ENCODE measurements at regions not wholly inside any gene's neighbourhood (a gene's known extent, or its start where the extent isn't known, plus 50 kb on each side); places are given as distances from the start of the nearest gene placed in this dataset.

GRCh38 chr2:223416815-223417610, 185.1 kb downstream of the SCG2 start:
- Histone ChIP-seq H3K9me1 (ENCODE audit: insufficient read depth, low read length) (no peaks in the 10 kb centered on the region), H2BK20ac (ENCODE audit: low read depth, low read length) (no peak overlapping the region), H3K27me3 (ENCODE audit: control insufficient read depth, insufficient read depth, low read length) (no peaks in the 10 kb centered on the region; the same call in 1 of the 2 replicates), H3K4me2 (ENCODE audit: low read depth, low read length) (no peak overlapping the region), H2AK5ac (ENCODE audit: low read depth, low read length) (no peak overlapping the region), H3K79me1 (ENCODE audit: low read depth in 1 of 2, low read length in 2 of 2) (no peaks in the 10 kb centered on the region), H3K9ac (ENCODE audit: low read depth, low read length) (no peak overlapping the region), H3K23ac (ENCODE audit: low read depth, low read length) (no peak overlapping the region), H3K18ac (ENCODE audit: low read depth, low read length) (no peak overlapping the region), H4K20me1 (ENCODE audit: insufficient read depth, low read length) (no peaks in the 10 kb centered on the region), H3K9me3 (ENCODE audit: control insufficient read depth, insufficient read depth, low read length) (no peaks in the 10 kb centered on the region), H2AFZ (replicated peaks; ENCODE audit: low read length, poor library complexity) (no peak overlapping the region), H2BK5ac (ENCODE audit: low read depth, low read length, poor library complexity, severe bottlenecking) (no peak overlapping the region), H3K27ac (ENCODE audit: insufficient read depth, low read length) (no peak overlapping the region), H3K4me1 (ENCODE audit: control insufficient read depth, insufficient read depth, low read length) (no peaks in the 10 kb centered on the region), H2BK15ac (ENCODE audit: low read depth, low read length) (no peak overlapping the region), H4K5ac (ENCODE audit: low read depth, low read length) (no peak overlapping the region), H3K14ac (replicated peaks; ENCODE audit: low read depth, low read length) (no peak overlapping the region), H4K8ac (ENCODE audit: low read depth in 2 of 2, low read length in 2 of 2) (no peak overlapping the region), H4K91ac (ENCODE audit: insufficient read depth, low read depth, low read length) (no peak overlapping the region), H2BK120ac (ENCODE audit: low read depth, low read length) (no peak overlapping the region), H2AK9ac (replicated peaks; ENCODE audit: low read depth, low read length, poor library complexity) (no peak overlapping the region), H3K4ac (ENCODE audit: low read depth, low read length) (no peak overlapping the region), H3K36me3 (ENCODE audit: control insufficient read depth, insufficient read depth, low read length) (no peaks in the 10 kb centered on the region), H3K4me3 (ENCODE audit: insufficient read depth, low read depth, low read length) (no peak overlapping the region), H3K56ac (ENCODE audit: extremely low read depth, insufficient read depth, low read length) (no peak overlapping the region)
- 90% methylated on average over 2 of the region's 8 CpGs; no CpG with 5 or more reads in 1 of the 2 experiments for WGBS, 2 experiments (ENCODE audit: extremely low coverage in 2 of 2, insufficient read length in 1 of 2)
- intact Hi-C loops (cut with micrococcal nuclease) (no loop called here), dilution Hi-C loops (cut with HindIII; ENCODE audit: low sequenced_read_pairs, unreplicated experiment) (no loop called here), in situ Hi-C loops (cut with MboI; ENCODE audit: low sequenced_read_pairs) (no loop called here)
- ATAC-seq (ENCODE audit: low read depth), result no peak
- POLR2A ChIA-PET (ENCODE audit: unreplicated experiment), result no interaction called here
- TF ChIP-seq RCOR1 (IDR thresholded peaks at IDR 0.05; ENCODE audit: insufficient replicate concordance, low read length) (no peak), SMC3 (IDR thresholded peaks at IDR 0.05; ENCODE audit: low read depth, low read length) (no peak), FOS (IDR thresholded peaks at IDR 0.05; ENCODE audit: low read depth, low read length) (no peak), CHD1 (IDR thresholded peaks at IDR 0.05; ENCODE audit: low read depth, low read length) (no peak), NFE2L2 (IDR thresholded peaks at IDR 0.05; ENCODE audit: low read depth, low read length) (no peak), ELK1 (IDR thresholded peaks at IDR 0.05; ENCODE audit: borderline replicate concordance, low read depth, low read length) (no peak), MAZ (IDR thresholded peaks at IDR 0.05; ENCODE audit: borderline replicate concordance, low read depth, low read length) (no peak), CEBPB (IDR thresholded peaks at IDR 0.05; ENCODE audit: low read depth, low read length) (no peak), MAFK (IDR thresholded peaks at IDR 0.05; ENCODE audit: low read depth, low read length) (no peak), RFX5 (IDR thresholded peaks at IDR 0.05; ENCODE audit: low read depth, low read length) (no peak), BHLHE40 (IDR thresholded peaks at IDR 0.05; ENCODE audit: low read depth, low read length) (no peak), MXI1 (IDR thresholded peaks at IDR 0.05; ENCODE audit: borderline replicate concordance, low read depth, low read length) (no peak), POLR2A (IDR thresholded peaks at IDR 0.05; ENCODE audit: low read depth, low read length) (no peak), RAD21 (IDR thresholded peaks at IDR 0.05; ENCODE audit: low read length) (no peak)
- TF ChIP-seq, protein P1, sequence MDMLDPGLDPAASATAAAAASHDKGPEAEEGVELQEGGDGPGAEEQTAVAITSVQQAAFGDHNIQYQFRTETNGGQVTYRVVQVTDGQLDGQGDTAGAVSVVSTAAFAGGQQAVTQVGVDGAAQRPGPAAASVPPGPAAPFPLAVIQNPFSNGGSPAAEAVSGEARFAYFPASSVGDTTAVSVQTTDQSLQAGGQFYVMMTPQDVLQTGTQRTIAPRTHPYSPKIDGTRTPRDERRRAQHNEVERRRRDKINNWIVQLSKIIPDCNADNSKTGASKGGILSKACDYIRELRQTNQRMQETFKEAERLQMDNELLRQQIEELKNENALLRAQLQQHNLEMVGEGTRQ (IDR thresholded peaks at IDR 0.05; ENCODE audit: low read depth, low read length), result no peak
- TF ChIP-seq, protein P2, sequence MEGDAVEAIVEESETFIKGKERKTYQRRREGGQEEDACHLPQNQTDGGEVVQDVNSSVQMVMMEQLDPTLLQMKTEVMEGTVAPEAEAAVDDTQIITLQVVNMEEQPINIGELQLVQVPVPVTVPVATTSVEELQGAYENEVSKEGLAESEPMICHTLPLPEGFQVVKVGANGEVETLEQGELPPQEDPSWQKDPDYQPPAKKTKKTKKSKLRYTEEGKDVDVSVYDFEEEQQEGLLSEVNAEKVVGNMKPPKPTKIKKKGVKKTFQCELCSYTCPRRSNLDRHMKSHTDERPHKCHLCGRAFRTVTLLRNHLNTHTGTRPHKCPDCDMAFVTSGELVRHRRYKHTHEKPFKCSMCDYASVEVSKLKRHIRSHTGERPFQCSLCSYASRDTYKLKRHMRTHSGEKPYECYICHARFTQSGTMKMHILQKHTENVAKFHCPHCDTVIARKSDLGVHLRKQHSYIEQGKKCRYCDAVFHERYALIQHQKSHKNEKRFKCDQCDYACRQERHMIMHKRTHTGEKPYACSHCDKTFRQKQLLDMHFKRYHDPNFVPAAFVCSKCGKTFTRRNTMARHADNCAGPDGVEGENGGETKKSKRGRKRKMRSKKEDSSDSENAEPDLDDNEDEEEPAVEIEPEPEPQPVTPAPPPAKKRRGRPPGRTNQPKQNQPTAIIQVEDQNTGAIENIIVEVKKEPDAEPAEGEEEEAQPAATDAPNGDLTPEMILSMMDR (conservative IDR thresholded peaks at IDR 0.05; ENCODE audit: low read depth, low read length), result no peak
- DNase-seq, result no peak
- CTCF ChIA-PET, result interaction anchor here (0.6 to 0.7 kb wide), 2 partner anchors 1147 to 1671 kb away, joined by 4 to 9 read pairs; no protein-coding TSS in a partner anchor
- no TSS peak for BruUV-seq (replicated peaks)

All from IMR-90 (cell line).